ENCODE measurements at regions not wholly inside any gene's neighbourhood (a gene's known extent, or its start where the extent isn't known, plus 50 kb on each side); places are given as distances from the start of the nearest gene placed in this dataset.

DNA sequence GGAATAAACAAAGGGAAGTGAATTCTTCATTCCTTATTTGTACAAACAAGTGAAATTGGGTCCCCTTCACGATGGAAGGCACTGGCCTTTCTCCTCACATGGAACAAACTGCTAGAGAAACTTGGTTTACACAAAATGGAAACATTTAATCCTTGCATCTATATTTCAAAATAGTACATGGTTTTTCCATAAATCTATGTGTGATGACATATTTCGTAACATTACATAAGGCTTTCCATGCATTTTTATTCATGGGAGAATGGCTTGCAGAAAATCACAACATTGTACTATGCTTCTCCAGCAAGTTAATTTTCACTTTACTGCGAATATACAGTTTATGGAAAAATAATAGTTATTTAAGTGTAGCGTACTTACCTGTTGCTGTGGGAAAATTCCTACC lies 81.0 kb upstream of the CDIN1 start:
- TF ChIP-seq POLR2AphosphoS5 (IDR thresholded peaks at IDR 0.05; ENCODE audit: low read depth, low read length) (no peak), POLR2A (IDR thresholded peaks at IDR 0.05; ENCODE audit: low read depth, low read length) (no peak), TAF1 (IDR thresholded peaks at IDR 0.05; ENCODE audit: borderline replicate concordance, low read depth, low read length) (no peak)
